ENCODE measurements at regions not wholly inside any gene's neighbourhood (a gene's known extent, or its start where the extent isn't known, plus 50 kb on each side); places are given as distances from the start of the nearest gene placed in this dataset.
"Not testable (repeated sequence)": the region's sequence is repeated elsewhere in the genome, so short reads cannot be mapped to it uniquely, and the experiment has no call there.

DNA sequence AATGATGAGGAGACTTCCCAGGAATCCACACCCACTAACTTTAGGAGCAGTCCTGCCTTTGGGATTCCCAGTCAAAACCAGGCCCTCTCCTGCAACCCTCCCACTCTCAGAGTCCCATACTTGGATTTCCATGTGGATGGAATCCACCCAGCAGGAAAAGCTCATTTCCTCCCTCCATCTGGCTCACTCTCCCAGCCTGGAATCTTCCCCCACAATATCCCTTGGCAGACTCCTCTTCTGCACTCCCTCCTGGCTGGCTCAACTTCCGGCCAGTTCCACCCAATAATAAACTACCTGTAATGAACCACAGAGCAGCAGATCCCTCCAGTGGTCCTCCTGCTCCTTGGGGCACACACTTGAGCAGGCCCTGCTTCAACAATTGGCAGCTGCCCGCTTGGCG, 102.8 kb upstream of the EGLN3 start:
- H3K4me1 ChIP-seq = peaks cover 0 to 6% (median 3%) of the 10 kb centered on the region in 4 donors
- no peak overlapping the region for H3K4me3 ChIP-seq
- H3K27ac ChIP-seq = peak overlapping the region; percentile 1 to 42 (median 19)
- no peaks in the 10 kb centered on the region for H3K27me3 ChIP-seq
- no peaks in the 10 kb centered on the region for H3K9me3 ChIP-seq
- intact Hi-C loops (cut with DNase I) = no loop called here
- peak; percentile 85 for DNase-seq
- 74 to 86% methylated on average over 3 of the region's 3 CpGs for WGBS, 2 donors
- no peak for TF ChIP-seq EP300 (IDR thresholded peaks at IDR 0.05)
- TF ChIP-seq POLR2AphosphoS5 (IDR thresholded peaks at IDR 0.05) = peak in 3 of 4 donors; percentile 7 to 31 (median 11)
- TF ChIP-seq, protein P1, sequence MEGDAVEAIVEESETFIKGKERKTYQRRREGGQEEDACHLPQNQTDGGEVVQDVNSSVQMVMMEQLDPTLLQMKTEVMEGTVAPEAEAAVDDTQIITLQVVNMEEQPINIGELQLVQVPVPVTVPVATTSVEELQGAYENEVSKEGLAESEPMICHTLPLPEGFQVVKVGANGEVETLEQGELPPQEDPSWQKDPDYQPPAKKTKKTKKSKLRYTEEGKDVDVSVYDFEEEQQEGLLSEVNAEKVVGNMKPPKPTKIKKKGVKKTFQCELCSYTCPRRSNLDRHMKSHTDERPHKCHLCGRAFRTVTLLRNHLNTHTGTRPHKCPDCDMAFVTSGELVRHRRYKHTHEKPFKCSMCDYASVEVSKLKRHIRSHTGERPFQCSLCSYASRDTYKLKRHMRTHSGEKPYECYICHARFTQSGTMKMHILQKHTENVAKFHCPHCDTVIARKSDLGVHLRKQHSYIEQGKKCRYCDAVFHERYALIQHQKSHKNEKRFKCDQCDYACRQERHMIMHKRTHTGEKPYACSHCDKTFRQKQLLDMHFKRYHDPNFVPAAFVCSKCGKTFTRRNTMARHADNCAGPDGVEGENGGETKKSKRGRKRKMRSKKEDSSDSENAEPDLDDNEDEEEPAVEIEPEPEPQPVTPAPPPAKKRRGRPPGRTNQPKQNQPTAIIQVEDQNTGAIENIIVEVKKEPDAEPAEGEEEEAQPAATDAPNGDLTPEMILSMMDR (IDR thresholded peaks at IDR 0.05) = no peak
- H3K36me3 ChIP-seq = no peaks in the 10 kb centered on the region

DNA sequence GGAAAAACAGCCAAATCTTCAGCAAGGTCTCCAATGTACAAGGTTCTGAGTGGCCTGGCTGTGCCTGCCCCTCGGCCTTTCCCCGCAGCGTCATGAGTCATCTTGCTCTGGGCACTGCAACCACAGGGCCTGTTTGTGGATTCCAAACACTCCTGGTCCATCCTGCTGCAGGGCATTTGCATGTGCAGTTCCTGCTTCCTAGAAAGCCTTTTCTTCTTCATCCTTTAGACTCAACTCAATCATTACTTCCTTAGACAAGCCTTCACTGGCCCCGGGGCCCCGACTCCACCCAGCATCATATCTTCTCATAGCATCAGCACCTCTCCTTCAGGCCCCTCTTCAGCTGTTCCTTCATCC, 101.8 kb upstream of the EGLN3 start:
- Histone ChIP-seq H3K27me3 (no peaks in the 10 kb centered on the region), H3K36me3 (no peaks in the 10 kb centered on the region), H3K4me3 (no peak overlapping the region), H3K27ac (peak overlapping the region in 1 of 4 donors; percentile 4), H3K9me3 (no peaks in the 10 kb centered on the region), H3K4me1 (peaks cover 0 to 6% (median 3%) of the 10 kb centered on the region in 4 donors)
- TF ChIP-seq POLR2A (IDR thresholded peaks at IDR 0.05) (no peak), EP300 (IDR thresholded peaks at IDR 0.05) (no peak), POLR2AphosphoS5 (IDR thresholded peaks at IDR 0.05) (no peak)
- TF ChIP-seq, protein P1 (IDR thresholded peaks at IDR 0.05) = no peak
- intact Hi-C loops (cut with DNase I) = no loop called here
- 82 to 88% methylated on average over 5 of the region's 5 CpGs for WGBS, 2 donors
- no peak for DNase-seq

DNA sequence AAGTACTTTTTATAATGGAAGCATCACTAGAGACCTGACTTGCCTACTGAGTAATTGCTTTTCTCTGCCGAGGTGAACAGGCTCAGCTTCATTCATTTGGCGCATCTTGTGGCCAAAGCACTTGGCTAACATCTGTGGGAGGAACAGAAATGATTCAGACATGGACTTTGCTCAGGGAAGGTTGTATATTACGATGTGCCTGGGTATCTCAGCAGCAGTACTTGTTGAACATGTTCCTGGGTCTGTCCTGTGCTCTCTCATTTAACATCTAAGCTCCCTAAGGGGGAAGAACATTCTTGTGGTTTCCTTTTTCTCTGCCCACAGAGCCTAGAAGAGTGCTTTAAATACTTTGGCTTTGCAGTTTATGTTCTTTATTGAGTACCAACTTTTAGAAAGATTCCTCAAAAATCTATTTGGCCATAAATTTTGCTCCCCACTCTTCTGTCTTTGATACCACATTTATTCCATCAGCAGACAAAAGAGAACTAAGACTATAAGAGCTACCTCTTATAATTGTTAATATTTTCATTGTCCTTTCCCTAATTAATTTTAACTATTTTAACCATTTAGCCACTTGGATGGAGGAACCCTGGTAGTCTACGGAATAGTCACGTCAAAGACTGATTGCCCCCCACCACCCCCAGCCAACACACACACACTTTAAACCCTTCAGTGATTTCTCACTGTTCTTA, 101.2 kb upstream of the EGLN3 start:
- H3K36me3 ChIP-seq = no peaks in the 10 kb centered on the region
- H3K4me3 ChIP-seq = no peak overlapping the region
- 44 to 65% methylated on average over 5 of the region's 5 CpGs for WGBS, 2 donors
- no peaks in the 10 kb centered on the region for H3K27me3 ChIP-seq
- peak overlapping the region in 1 of 4 donors; percentile 4 for H3K27ac ChIP-seq
- no peak for TF ChIP-seq POLR2A (IDR thresholded peaks at IDR 0.05)
- TF ChIP-seq EP300 (IDR thresholded peaks at IDR 0.05) = no peak
- peak in 2 of 4 donors; percentile 5 to 12 for TF ChIP-seq POLR2AphosphoS5 (IDR thresholded peaks at IDR 0.05)
- TF ChIP-seq, protein P1 (IDR thresholded peaks at IDR 0.05) = no peak
- peaks cover 0 to 6% (median 3%) of the 10 kb centered on the region in 4 donors for H3K4me1 ChIP-seq
- no peaks in the 10 kb centered on the region for H3K9me3 ChIP-seq
- intact Hi-C loops (cut with DNase I) = no loop called here
- DNase-seq = no peak

DNA sequence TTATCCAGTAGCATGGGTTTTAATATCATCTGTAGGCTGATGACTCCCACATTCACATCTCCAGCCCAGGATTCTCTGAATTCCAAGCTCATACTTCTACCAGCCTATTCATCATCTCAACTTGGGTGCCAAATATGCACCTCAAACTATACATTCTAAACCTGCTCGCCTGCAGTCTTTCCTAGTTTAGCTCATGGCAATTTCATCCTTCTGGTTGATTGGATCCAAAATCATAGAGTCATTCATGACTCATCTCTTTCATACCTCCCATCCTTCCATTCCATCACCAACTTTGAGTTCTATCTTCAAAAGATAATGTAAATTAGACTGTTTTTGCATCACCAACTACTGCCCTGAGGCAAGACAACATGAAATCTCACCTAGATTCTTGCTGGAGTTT, 99.7 kb upstream of the EGLN3 start:
- intact Hi-C loops (cut with DNase I) = no loop called here
- Histone ChIP-seq H3K27me3 (no peaks in the 10 kb centered on the region), H3K36me3 (no peaks in the 10 kb centered on the region), H3K4me1 (peaks cover 0 to 6% (median 3%) of the 10 kb centered on the region in 4 donors), H3K27ac (no peak overlapping the region), H3K9me3 (no peaks in the 10 kb centered on the region), H3K4me3 (no peak overlapping the region)
- no peak for DNase-seq
- no peak for TF ChIP-seq POLR2A (IDR thresholded peaks at IDR 0.05)
- WGBS, 2 donors = 94 to 97% methylated on average over 1 of the region's 1 CpG

DNA sequence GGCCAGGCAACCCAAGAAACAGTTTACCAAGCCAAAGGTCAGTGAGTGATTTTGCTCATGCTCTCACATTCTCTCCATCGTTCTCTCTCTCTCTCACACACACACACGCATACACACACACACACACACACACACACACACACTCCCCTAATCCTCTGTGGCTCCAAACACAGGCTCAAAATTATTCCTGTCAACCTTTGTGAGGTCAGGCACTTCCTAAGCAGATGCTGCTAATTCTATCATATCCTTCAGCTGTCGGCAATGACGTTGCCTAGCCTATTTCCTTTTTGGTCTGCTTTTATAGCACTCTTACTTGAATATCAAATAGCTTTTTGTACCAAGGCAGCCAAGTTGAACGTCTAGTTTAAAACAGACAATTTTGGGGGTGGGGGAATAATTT, 98.9 kb upstream of the EGLN3 start:
- intact Hi-C loops (cut with DNase I) = no loop called here
- DNase-seq = no peak
- WGBS, 2 donors = 36 to 60% methylated on average over 5 of the region's 5 CpGs

DNA sequence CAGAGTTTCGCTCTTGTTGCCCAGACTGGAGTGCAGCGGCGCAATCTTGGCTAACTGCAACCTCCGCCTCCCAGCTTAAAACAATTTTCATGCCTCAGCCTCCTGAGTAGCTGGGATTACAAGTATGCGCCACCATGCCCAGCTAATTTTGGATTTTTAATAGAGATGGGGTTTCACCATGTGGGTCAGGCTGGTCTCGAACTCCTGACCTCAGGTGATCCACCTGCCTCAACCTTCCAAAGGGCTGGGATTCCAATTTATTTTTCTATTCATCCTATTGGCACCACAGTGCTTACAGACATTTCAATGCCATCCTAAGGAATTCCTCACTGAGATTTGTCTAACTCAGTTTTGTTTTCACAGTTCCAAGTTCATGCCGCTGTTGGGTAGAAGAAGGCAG, 98.3 kb upstream of the EGLN3 start:
- WGBS, 2 donors = 97% methylated on average over 7 of the region's 7 CpGs
- H3K27ac ChIP-seq; intact Hi-C loops (cut with DNase I); DNase-seq; H3K27me3 ChIP-seq; H3K36me3 ChIP-seq; H3K9me3 ChIP-seq; H3K4me1 ChIP-seq; H3K4me3 ChIP-seq: not testable (repeated sequence)

More for the DNA sequence above, 98.9 kb upstream of the EGLN3 start:
- Histone ChIP-seq H3K36me3 (no peaks in the 10 kb centered on the region), H3K4me3 (no peak overlapping the region), H3K27ac (no peak overlapping the region), H3K27me3 (no peaks in the 10 kb centered on the region), H3K4me1 (peaks cover 0 to 6% (median 3%) of the 10 kb centered on the region in 4 donors), H3K9me3 (no peaks in the 10 kb centered on the region)
- TF ChIP-seq POLR2AphosphoS5 (IDR thresholded peaks at IDR 0.05) (no peak), EP300 (IDR thresholded peaks at IDR 0.05) (no peak), POLR2A (IDR thresholded peaks at IDR 0.05) (no peak)
- TF ChIP-seq, protein P1 (IDR thresholded peaks at IDR 0.05) = no peak
